Natural killer cell (primary cell): ENCODE measurements at regions not wholly inside any gene's neighbourhood (a gene's known extent, or its start where the extent isn't known, plus 50 kb on each side); places are given as distances from the start of the nearest gene placed in this dataset.

ENCODE experiments used
- ATAC-seq, 3 donors: fragments of 150-1000 bp in 2 of 3; fragments of 200-7000 bp in 1 of 3; cut with Tn5 transposase; 1 replicate in 1 of 3; 2 replicates in 2 of 3; pipeline ENCODE4 v1.10.0; 2021; ENCODE audit warnings: mild to moderate bottlenecking in 2 of 3, moderate library complexity in 2 of 3
- DNase-seq, 2 donors: peaks; one replicate each; pipeline versions ENCODE4 v3.0.0 to v3.0.0-alpha.2; 2013 to 2021; ENCODE audit warnings: mixed read lengths in 1 of 2
- H3K27ac ChIP-seq: one replicate; pipeline ENCODE4 v1.5.1; 2013; ENCODE audit warnings: mild to moderate bottlenecking, low read length
- H3K27me3 ChIP-seq: one replicate; pipeline ENCODE4 v1.6.1; 2013; ENCODE audit warnings: low read length; ENCODE audit not compliant: control insufficient read depth, insufficient read depth
- H3K36me3 ChIP-seq: one replicate; pipeline ENCODE4 v1.6.1; 2013; ENCODE audit warnings: low read length; ENCODE audit not compliant: control insufficient read depth, insufficient read depth
- H3K4me1 ChIP-seq: one replicate; pipeline ENCODE4 v1.6.1; 2013; ENCODE audit warnings: low read length; ENCODE audit not compliant: control insufficient read depth, insufficient read depth
- H3K4me3 ChIP-seq: one replicate; pipeline ENCODE4 v1.5.1; 2013; ENCODE audit warnings: low read length
- H3K9me3 ChIP-seq: one replicate; pipeline ENCODE4 v1.6.1; 2013; ENCODE audit warnings: low read length; ENCODE audit not compliant: control insufficient read depth, insufficient read depth
- H3K27ac Mint-ChIP-seq, 2 donors: one replicate each; pipeline ENCODE4 v1.8.0; 2022; ENCODE audit warnings: mild to moderate bottlenecking in 2 of 2, mixed read lengths in 2 of 2, moderate library complexity in 1 of 2
- H3K27me3 Mint-ChIP-seq, 2 donors: one replicate each; pipeline ENCODE4 v1.8.0; 2022; ENCODE audit warnings: low read depth in 2 of 2, mixed read lengths in 2 of 2
- H3K36me3 Mint-ChIP-seq: one replicate; pipeline ENCODE4 v1.8.0; 2022; ENCODE audit warnings: mixed read lengths
- H3K4me1 Mint-ChIP-seq, 2 donors: one replicate each; pipeline ENCODE4 v1.8.0; 2022; ENCODE audit warnings: mixed read lengths in 2 of 2
- H3K4me3 Mint-ChIP-seq: one replicate; pipeline ENCODE4 v1.8.0; 2022; ENCODE audit warnings: mild to moderate bottlenecking, moderate library complexity, mixed read lengths
- H3K9me3 Mint-ChIP-seq, 2 donors: one replicate each; pipeline ENCODE4 v1.8.0; 2022; ENCODE audit warnings: mixed read lengths in 2 of 2
- CTCF ChIP-seq: fragments of 200-600 bp; IDR thresholded peaks from one replicate; pipeline ENCODE4 v1.8.0; 2022; ENCODE audit warnings: antibody characterized with exemption
- WGBS: methylation state at CpG from one replicate; pipeline ENCODE4 v1.1.7; 2013; ENCODE audit warnings: missing lambda C conversion rate; ENCODE audit not compliant: insufficient coverage; 5-methylcytosine and 5-hydroxymethylcytosine counted together
- intact Hi-C: fragments of 100-400 bp; cut with micrococcal nuclease; formaldehyde crosslinking; loops from one replicate; pipeline ENCODE4 v1.14.2; 2022

- Histone ChIP-seq H3K36me3 (no peaks in the 10 kb centered on the region), H3K27me3 (no peaks in the 10 kb centered on the region), H3K9me3 (peaks cover 12% of the 10 kb centered on the region), H3K27ac (no peak overlapping the region), H3K4me3 (no peak overlapping the region), H3K4me1 (no peaks in the 10 kb centered on the region)
- 28% methylated on average over 3 of the region's 5 CpGs for WGBS
- intact Hi-C loops, result no loop called here
- Mint-ChIP-seq H3K4me3 (no peak overlapping the region), H3K36me3 (peaks cover 5% of the 10 kb centered on the region), H3K27me3 (no peaks in the 10 kb centered on the region), H3K9me3 (peaks cover 21 to 35% of the 10 kb centered on the region in 2 donors), H3K27ac (no peak overlapping the region), H3K4me1 (no peaks in the 10 kb centered on the region)
- no peak for ATAC-seq
- TF ChIP-seq CTCF, result no peak
- peak in 1 of 2 donors; percentile 24 for DNase-seq
Measured at GRCh38 chr6:18823782-18824386, 436.7 kb downstream of the RNF144B start.

GRCh38 chr6:18829272-18829870 lies 442.2 kb downstream of the RNF144B start:
- H3K4me1 ChIP-seq, result no peaks in the 10 kb centered on the region
- peaks cover 4% of the 10 kb centered on the region for H3K9me3 ChIP-seq
- H3K27me3 ChIP-seq, result no peaks in the 10 kb centered on the region
- ATAC-seq (no peak), DNase-seq (no peak)
- H3K4me1 Mint-ChIP-seq, result no peaks in the 10 kb centered on the region
- no peaks in the 10 kb centered on the region for H3K27me3 Mint-ChIP-seq
- intact Hi-C loops, result no loop called here
- TF ChIP-seq CTCF, result no peak
- WGBS, result no CpG with 5 or more reads among the region's 1 CpG
- H3K36me3 Mint-ChIP-seq, result peaks cover 5% of the 10 kb centered on the region
- H3K4me3 ChIP-seq, result no peak overlapping the region
- no peak overlapping the region for H3K27ac ChIP-seq
- peaks cover 18 to 23% of the 10 kb centered on the region in 2 donors for H3K9me3 Mint-ChIP-seq
- H3K36me3 ChIP-seq, result no peaks in the 10 kb centered on the region
- no peak overlapping the region for H3K27ac Mint-ChIP-seq
- no peak overlapping the region for H3K4me3 Mint-ChIP-seq

- intact Hi-C loops, result no loop called here
- ATAC-seq, result no peak
Measured at GRCh38 chr6:18835976-18836375, 448.8 kb downstream of the RNF144B start.

More at GRCh38 chr6:18835976-18836375, 448.8 kb downstream of the RNF144B start:
- H3K4me3 Mint-ChIP-seq, result no peak overlapping the region
- no peaks in the 10 kb centered on the region for H3K9me3 ChIP-seq
- H3K27ac Mint-ChIP-seq, result no peak overlapping the region
- no peak overlapping the region for H3K4me3 ChIP-seq
- TF ChIP-seq CTCF, result no peak
- no peaks in the 10 kb centered on the region for H3K4me1 Mint-ChIP-seq
- no peaks in the 10 kb centered on the region for H3K4me1 ChIP-seq
- no peak overlapping the region for H3K27ac ChIP-seq
- no peaks in the 10 kb centered on the region for H3K36me3 Mint-ChIP-seq
- 91% methylated on average over 8 of the region's 9 CpGs for WGBS
- no peak for DNase-seq
- no peaks in the 10 kb centered on the region for H3K27me3 ChIP-seq
- no peaks in the 10 kb centered on the region for H3K27me3 Mint-ChIP-seq
- H3K9me3 Mint-ChIP-seq, result peaks cover 3 to 7% of the 10 kb centered on the region in 2 donors
- no peaks in the 10 kb centered on the region for H3K36me3 ChIP-seq
